ENCODE measurements at regions not wholly inside any gene's neighbourhood (a gene's known extent, or its start where the extent isn't known, plus 50 kb on each side); places are given as distances from the start of the nearest gene placed in this dataset.

DNA sequence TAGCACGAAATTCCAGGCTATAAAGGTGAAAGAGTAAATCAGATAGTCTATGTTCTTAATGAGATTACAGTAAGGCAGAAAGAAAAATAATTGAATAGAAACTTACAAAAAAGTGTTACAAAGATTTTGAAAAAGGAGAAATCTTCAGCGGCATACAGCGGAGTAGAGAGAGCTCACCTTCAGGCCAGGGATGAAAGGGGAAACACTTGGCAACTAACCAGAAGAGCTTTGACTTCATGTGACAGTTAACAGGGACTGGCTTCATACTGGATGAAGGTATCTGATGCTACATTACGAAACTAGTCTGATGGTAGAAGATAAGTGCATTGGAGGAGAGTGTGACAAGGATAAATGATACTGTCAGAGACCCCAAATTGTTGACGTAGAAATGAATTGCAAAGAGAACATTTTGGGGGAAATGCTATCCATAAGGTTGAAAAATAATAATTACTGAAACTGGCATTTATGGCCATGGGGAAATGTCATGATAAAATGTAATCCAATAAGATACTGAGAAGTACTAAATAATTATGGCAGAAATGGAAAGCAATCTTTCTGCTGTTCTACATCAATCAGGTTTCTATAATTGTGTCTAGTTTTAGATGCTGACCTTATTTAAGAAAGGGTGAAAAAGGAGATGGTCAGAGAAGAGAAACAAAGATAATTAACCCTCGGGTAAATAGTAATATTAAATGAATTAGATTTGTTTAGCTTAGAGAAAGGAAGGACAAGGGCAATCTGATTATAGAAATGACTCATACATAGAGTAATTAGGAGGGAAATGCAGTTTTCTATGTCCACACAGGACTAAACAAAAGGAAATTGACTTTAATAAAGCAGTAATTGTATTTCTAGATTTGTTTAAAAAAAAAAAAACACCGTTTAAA, 808.7 kb downstream of the NCAM2 start:
- no peak overlapping the region for H3K4me3 Mint-ChIP-seq (ENCODE audit: unreplicated experiment)
- H3K9me3 Mint-ChIP-seq (ENCODE audit: unreplicated experiment): no peaks in the 10 kb centered on the region
- H3K36me3 Mint-ChIP-seq (ENCODE audit: low read depth, unreplicated experiment): no peaks in the 10 kb centered on the region
- H3K27me3 Mint-ChIP-seq (ENCODE audit: unreplicated experiment): no peaks in the 10 kb centered on the region
- DNase-seq (ENCODE audit: low spot score): no peak
- no peaks in the 10 kb centered on the region for H3K4me1 Mint-ChIP-seq (ENCODE audit: unreplicated experiment)
- TF ChIP-seq, protein P1, sequence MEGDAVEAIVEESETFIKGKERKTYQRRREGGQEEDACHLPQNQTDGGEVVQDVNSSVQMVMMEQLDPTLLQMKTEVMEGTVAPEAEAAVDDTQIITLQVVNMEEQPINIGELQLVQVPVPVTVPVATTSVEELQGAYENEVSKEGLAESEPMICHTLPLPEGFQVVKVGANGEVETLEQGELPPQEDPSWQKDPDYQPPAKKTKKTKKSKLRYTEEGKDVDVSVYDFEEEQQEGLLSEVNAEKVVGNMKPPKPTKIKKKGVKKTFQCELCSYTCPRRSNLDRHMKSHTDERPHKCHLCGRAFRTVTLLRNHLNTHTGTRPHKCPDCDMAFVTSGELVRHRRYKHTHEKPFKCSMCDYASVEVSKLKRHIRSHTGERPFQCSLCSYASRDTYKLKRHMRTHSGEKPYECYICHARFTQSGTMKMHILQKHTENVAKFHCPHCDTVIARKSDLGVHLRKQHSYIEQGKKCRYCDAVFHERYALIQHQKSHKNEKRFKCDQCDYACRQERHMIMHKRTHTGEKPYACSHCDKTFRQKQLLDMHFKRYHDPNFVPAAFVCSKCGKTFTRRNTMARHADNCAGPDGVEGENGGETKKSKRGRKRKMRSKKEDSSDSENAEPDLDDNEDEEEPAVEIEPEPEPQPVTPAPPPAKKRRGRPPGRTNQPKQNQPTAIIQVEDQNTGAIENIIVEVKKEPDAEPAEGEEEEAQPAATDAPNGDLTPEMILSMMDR (IDR thresholded peaks at IDR 0.05; ENCODE audit: unreplicated experiment): no peak
- H3K27ac Mint-ChIP-seq (ENCODE audit: unreplicated experiment): no peak overlapping the region

DNA sequence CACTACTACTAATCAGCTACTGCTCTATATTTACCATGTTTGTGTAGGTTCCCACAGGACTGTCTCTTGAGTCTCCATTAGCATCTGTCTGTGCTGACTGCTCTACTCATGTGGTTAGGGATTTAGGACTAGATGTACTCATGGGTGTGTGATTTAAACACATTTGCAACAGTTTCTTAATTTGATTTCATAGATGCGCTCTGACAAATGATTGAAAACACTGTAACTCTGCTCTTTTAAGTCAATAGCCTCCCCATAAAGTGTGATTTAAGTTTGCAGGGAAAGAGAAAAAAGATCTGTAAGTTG, 809.3 kb downstream of the NCAM2 start:
- H3K27me3 Mint-ChIP-seq (ENCODE audit: unreplicated experiment): no peaks in the 10 kb centered on the region
- no peaks in the 10 kb centered on the region for H3K36me3 Mint-ChIP-seq (ENCODE audit: low read depth, unreplicated experiment)
- H3K27ac Mint-ChIP-seq (ENCODE audit: unreplicated experiment): no peak overlapping the region
- no peak overlapping the region for H3K4me3 Mint-ChIP-seq (ENCODE audit: unreplicated experiment)
- TF ChIP-seq, protein P1 (IDR thresholded peaks at IDR 0.05; ENCODE audit: unreplicated experiment): no peak
- no peaks in the 10 kb centered on the region for H3K4me1 Mint-ChIP-seq (ENCODE audit: unreplicated experiment)
- no peaks in the 10 kb centered on the region for H3K9me3 Mint-ChIP-seq (ENCODE audit: unreplicated experiment)
- DNase-seq (ENCODE audit: low spot score): no peak

DNA sequence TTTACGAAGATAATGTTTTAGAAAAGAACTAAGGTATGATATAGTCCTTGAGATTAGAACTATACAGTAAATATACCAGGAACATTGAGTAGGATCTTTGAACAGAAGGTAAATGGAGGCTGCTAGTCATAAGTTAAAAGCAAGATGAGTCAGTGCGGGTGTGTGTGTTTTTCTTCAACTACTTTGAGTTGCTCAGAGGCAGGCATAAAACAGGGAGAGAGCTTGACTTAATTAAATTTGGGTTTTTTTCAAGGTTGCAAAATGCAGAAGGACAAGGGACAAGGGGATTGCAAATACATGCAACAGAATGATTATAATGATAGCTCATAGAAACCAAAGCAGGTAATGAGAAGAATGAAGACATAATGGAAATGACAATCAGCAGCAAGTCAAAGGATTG, 815.1 kb downstream of the NCAM2 start:
- H3K27ac Mint-ChIP-seq (ENCODE audit: unreplicated experiment): no peak overlapping the region
- no peak for DNase-seq (ENCODE audit: low spot score)
- TF ChIP-seq, protein P1 (IDR thresholded peaks at IDR 0.05; ENCODE audit: unreplicated experiment): no peak
- no peaks in the 10 kb centered on the region for H3K27me3 Mint-ChIP-seq (ENCODE audit: unreplicated experiment)
- H3K36me3 Mint-ChIP-seq (ENCODE audit: low read depth, unreplicated experiment): no peaks in the 10 kb centered on the region
- no peaks in the 10 kb centered on the region for H3K4me1 Mint-ChIP-seq (ENCODE audit: unreplicated experiment)
- no peaks in the 10 kb centered on the region for H3K9me3 Mint-ChIP-seq (ENCODE audit: unreplicated experiment)
- no peak overlapping the region for H3K4me3 Mint-ChIP-seq (ENCODE audit: unreplicated experiment)

DNA sequence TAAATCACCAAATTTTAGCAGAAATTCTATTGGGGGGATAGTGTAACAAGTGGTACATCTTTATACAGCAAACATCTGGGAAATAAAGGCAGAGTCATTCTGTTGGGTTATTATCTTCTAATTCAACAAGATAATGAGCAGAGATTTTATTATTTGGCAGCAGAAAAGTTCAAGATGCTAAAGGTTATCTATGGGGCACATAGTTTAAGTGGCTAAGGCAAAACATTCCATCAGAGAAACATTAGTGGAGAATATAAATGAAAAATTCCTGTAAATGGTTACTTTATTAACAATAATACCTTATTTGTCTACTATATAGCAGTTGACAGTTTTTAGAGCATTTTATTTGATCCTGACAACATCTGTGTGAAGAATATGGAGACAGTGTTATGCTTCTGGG, 815.7 kb downstream of the NCAM2 start:
- TF ChIP-seq, protein P1 (IDR thresholded peaks at IDR 0.05; ENCODE audit: unreplicated experiment): no peak
- Mint-ChIP-seq H3K9me3 (ENCODE audit: unreplicated experiment) (no peaks in the 10 kb centered on the region), H3K4me1 (ENCODE audit: unreplicated experiment) (no peaks in the 10 kb centered on the region), H3K27me3 (ENCODE audit: unreplicated experiment) (no peaks in the 10 kb centered on the region), H3K36me3 (ENCODE audit: low read depth, unreplicated experiment) (no peaks in the 10 kb centered on the region), H3K4me3 (ENCODE audit: unreplicated experiment) (no peak overlapping the region), H3K27ac (ENCODE audit: unreplicated experiment) (no peak overlapping the region)
- DNase-seq (ENCODE audit: low spot score): no peak

DNA sequence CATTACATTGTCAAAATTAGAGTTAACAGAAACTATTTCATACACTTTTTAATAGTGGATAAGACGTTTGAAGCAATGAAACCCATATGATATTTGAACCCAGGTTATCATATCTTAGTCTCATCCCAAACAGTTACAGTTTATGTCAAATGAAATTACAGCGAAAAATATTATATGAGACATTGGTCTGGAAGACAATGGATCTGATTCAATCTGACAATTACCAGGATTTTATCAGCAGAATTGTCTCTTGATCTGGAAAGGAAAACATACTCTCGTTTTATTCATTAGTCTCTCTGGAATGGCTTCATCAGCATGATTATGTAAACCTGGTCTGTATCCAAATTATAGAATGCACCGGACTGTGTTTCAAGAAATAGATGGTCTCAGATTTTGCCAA, 818.6 kb downstream of the NCAM2 start:
- Mint-ChIP-seq H3K27ac (ENCODE audit: unreplicated experiment) (no peak overlapping the region), H3K27me3 (ENCODE audit: unreplicated experiment) (no peaks in the 10 kb centered on the region), H3K4me1 (ENCODE audit: unreplicated experiment) (no peaks in the 10 kb centered on the region), H3K4me3 (ENCODE audit: unreplicated experiment) (no peak overlapping the region), H3K9me3 (ENCODE audit: unreplicated experiment) (no peaks in the 10 kb centered on the region), H3K36me3 (ENCODE audit: low read depth, unreplicated experiment) (no peaks in the 10 kb centered on the region)
- no peak for DNase-seq (ENCODE audit: low spot score)
- TF ChIP-seq, protein P1 (IDR thresholded peaks at IDR 0.05; ENCODE audit: unreplicated experiment): no peak

Measured in endothelial cell (in vitro differentiated cells).